Astrocyte of the cerebellum (primary cell): ENCODE measurements at regions not wholly inside any gene's neighbourhood (a gene's known extent, or its start where the extent isn't known, plus 50 kb on each side); places are given as distances from the start of the nearest gene placed in this dataset.

Source experiments
- DNase-seq: peaks from one replicate; pipeline ENCODE4 v3.0.0-alpha.2; 2011; ENCODE audit warnings: low read depth
- H3K4me3 ChIP-seq: 2 replicates; pipeline ENCODE4 v1.5.1; 2011; ENCODE audit warnings: mild to moderate bottlenecking, low read depth, low read length, moderate library complexity
- CTCF ChIP-seq: IDR thresholded peaks from 2 replicates; pipeline ENCODE4 v1.5.1; 2012; ENCODE audit warnings: low read length, low read depth, moderate library complexity, mild to moderate bottlenecking; ENCODE audit errors: missing control alignments
- in situ Hi-C: cut with HindIII; loops from 2 replicates; pipeline ENCODE4 v1.10.0; 2017; ENCODE audit warnings: low sequenced_read_pairs

GRCh38 chr15:96737408-96737807, 406.9 kb downstream of the NR2F2 start:
- TF ChIP-seq CTCF: no peak
- no peak for DNase-seq
- in situ Hi-C loops: no loop called here
- H3K4me3 ChIP-seq: no peak overlapping the region

GRCh38 chr15:96746665-96747064, 416.2 kb downstream of the NR2F2 start:
- no peak for DNase-seq
- in situ Hi-C loops: no loop called here
- H3K4me3 ChIP-seq: no peak overlapping the region
- no peak for TF ChIP-seq CTCF

- no peak for TF ChIP-seq CTCF
- in situ Hi-C loops: no loop called here
- DNase-seq: no peak
- no peak overlapping the region for H3K4me3 ChIP-seq
Measured at GRCh38 chr15:96747291-96747690, 416.8 kb downstream of the NR2F2 start.

- DNase-seq: no peak
- in situ Hi-C loops: no loop called here
- TF ChIP-seq CTCF: no peak
- H3K4me3 ChIP-seq: no peak overlapping the region
Measured at GRCh38 chr15:96750361-96750760, 419.9 kb downstream of the NR2F2 start.

GRCh38 chr15:96756146-96756545, 425.6 kb downstream of the NR2F2 start:
- in situ Hi-C loops: no loop called here
- TF ChIP-seq CTCF: no peak
- no peak for DNase-seq
- H3K4me3 ChIP-seq: no peak overlapping the region

GRCh38 chr15:96756656-96757055, 426.2 kb downstream of the NR2F2 start:
- in situ Hi-C loops: no loop called here
- no peak overlapping the region for H3K4me3 ChIP-seq
- no peak for DNase-seq
- no peak for TF ChIP-seq CTCF

GRCh38 chr15:96762566-96762965, 432.1 kb downstream of the NR2F2 start:
- no peak for DNase-seq
- in situ Hi-C loops: no loop called here
- TF ChIP-seq CTCF: no peak
- H3K4me3 ChIP-seq: no peak overlapping the region
